ENCODE measurements at regions not wholly inside any gene's neighbourhood (a gene's known extent, or its start where the extent isn't known, plus 50 kb on each side); places are given as distances from the start of the nearest gene placed in this dataset.

GRCh38 chr7:131219312-131220041 lies 108.2 kb upstream of the MKLN1 start:
- Histone ChIP-seq H3K4me1 (ENCODE audit: control insufficient read depth, extremely low read depth, insufficient read depth, low read length) (no peaks in the 10 kb centered on the region), H3K9me1 (replicated peaks; ENCODE audit: control insufficient read depth, extremely low read depth, insufficient read depth, low read length) (no peaks in the 10 kb centered on the region), H3K36me3 (ENCODE audit: control insufficient read depth in 2 of 2, extremely low read depth in 1 of 2, insufficient read depth in 2 of 2, low read length in 2 of 2) (no peaks in the 10 kb centered on the region), H3K9ac (replicated peaks; ENCODE audit: extremely low read depth, insufficient read depth, low read length) (no peak overlapping the region), H2AFZ (ENCODE audit: low read depth, low read length) (no peak overlapping the region), H3K4me3 (replicated peaks in 1 of 3; ENCODE audit: insufficient read depth in 1 of 3, low read depth in 1 of 3, low read length in 3 of 3) (no peak overlapping the region), H3K79me2 (ENCODE audit: control insufficient read depth, insufficient read depth, low read length) (no peaks in the 10 kb centered on the region), H3K27me3 (ENCODE audit: control insufficient read depth in 2 of 2, insufficient read depth in 2 of 2, low read length in 2 of 2) (no peaks in the 10 kb centered on the region), H4K20me1 (replicated peaks; ENCODE audit: control insufficient read depth, extremely low read depth, insufficient read depth, low read length) (no peaks in the 10 kb centered on the region), H3K9me3 (replicated peaks; ENCODE audit: control insufficient read depth, insufficient read depth, low read length) (no peaks in the 10 kb centered on the region), H3K4me2 (ENCODE audit: insufficient read depth, low read length) (no peak overlapping the region), H3K27ac (ENCODE audit: insufficient read depth, low read depth, low read length) (no peak overlapping the region)
- no peak for TF ChIP-seq CTCF (IDR thresholded peaks at IDR 0.05; ENCODE audit: extremely low read depth in 1 of 2, insufficient read depth in 1 of 2, low read depth in 1 of 2, low read length in 2 of 2)
- TF ChIP-seq POLR2A (IDR thresholded peaks at IDR 0.05; ENCODE audit: low read depth, low read length), result no peak
- TF ChIP-seq MAX (IDR thresholded peaks at IDR 0.05; ENCODE audit: insufficient read depth, insufficient read length), result no peak
- no peak for TF ChIP-seq GATA2 (IDR thresholded peaks at IDR 0.05; ENCODE audit: insufficient read depth, insufficient read length, low read depth, low read length)
- no peak for TF ChIP-seq JUN (IDR thresholded peaks at IDR 0.05; ENCODE audit: borderline replicate concordance, insufficient read depth, insufficient read length, low read depth)
- TF ChIP-seq EZH2 (IDR thresholded peaks at IDR 0.05; ENCODE audit: borderline replicate concordance, low read depth, low read length, severe bottlenecking), result no peak
- TF ChIP-seq POLR2AphosphoS5 (IDR thresholded peaks at IDR 0.05; ENCODE audit: insufficient read depth, low read depth, low read length), result no peak
- no peak for TF ChIP-seq MYC (IDR thresholded peaks at IDR 0.05; ENCODE audit: low read depth, low read length)
- no peak for TF ChIP-seq FOS (IDR thresholded peaks at IDR 0.05; ENCODE audit: borderline replicate concordance, insufficient read depth, low read length)
- no TSS peak for BruUV-seq (replicated peaks)
- ChIA-PET POLR2A (no interaction called here), CTCF (no interaction called here)
- intact Hi-C loops (cut with micrococcal nuclease) (no loop called here), dilution Hi-C loops (cut with MboI; ENCODE audit: extremely low pct_ligation_motif_present, low sequenced_read_pairs) (no loop called here)
- DNase-seq (ENCODE audit: low read depth, low spot score) (no peak), FAIRE-seq (no peak)
